GM12872 (cell line): ENCODE measurements at regions not wholly inside any gene's neighbourhood (a gene's known extent, or its start where the extent isn't known, plus 50 kb on each side); places are given as distances from the start of the nearest gene placed in this dataset.
A peak's percentile ranks its signal among the peaks of the same experiment; 100 is the strongest.

Experiments used
- TF ChIP-seq, protein P1 (sequence below): IDR thresholded peaks from 3 replicates; pipeline ENCODE4 v1.5.1; 2011; ENCODE audit warnings: low read depth, mild to moderate bottlenecking, low read length, moderate library complexity; ENCODE audit not compliant: insufficient read depth

DNA sequence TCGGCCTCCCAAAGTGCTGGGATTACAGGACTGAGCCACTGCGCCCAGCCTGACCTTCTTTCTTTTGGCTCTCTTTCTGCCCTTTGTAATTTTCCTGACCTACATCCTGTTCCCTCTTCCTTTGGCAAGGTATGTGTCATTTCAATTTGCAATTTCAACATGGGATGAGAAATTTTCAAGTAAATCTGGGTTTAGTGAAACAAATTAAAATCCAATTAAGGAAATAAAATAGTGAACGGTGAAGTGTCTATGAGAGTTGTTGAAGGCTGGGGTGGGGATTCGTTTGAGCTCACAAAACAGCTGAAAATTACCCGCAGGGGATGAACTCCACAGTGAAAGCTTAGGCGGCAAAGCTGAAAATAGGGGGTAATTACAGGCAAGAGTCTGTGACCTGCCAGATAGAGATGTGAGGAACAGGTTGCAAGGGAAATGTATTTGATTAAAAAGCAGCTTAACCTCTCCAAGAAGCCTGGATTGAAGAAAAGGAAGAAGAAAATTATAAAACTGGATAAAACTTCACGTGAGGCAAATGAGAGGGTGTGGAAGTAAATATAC lies 277.7 kb downstream of the UTP18 start:
- TF ChIP-seq, protein P1, sequence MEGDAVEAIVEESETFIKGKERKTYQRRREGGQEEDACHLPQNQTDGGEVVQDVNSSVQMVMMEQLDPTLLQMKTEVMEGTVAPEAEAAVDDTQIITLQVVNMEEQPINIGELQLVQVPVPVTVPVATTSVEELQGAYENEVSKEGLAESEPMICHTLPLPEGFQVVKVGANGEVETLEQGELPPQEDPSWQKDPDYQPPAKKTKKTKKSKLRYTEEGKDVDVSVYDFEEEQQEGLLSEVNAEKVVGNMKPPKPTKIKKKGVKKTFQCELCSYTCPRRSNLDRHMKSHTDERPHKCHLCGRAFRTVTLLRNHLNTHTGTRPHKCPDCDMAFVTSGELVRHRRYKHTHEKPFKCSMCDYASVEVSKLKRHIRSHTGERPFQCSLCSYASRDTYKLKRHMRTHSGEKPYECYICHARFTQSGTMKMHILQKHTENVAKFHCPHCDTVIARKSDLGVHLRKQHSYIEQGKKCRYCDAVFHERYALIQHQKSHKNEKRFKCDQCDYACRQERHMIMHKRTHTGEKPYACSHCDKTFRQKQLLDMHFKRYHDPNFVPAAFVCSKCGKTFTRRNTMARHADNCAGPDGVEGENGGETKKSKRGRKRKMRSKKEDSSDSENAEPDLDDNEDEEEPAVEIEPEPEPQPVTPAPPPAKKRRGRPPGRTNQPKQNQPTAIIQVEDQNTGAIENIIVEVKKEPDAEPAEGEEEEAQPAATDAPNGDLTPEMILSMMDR, result no peak

DNA sequence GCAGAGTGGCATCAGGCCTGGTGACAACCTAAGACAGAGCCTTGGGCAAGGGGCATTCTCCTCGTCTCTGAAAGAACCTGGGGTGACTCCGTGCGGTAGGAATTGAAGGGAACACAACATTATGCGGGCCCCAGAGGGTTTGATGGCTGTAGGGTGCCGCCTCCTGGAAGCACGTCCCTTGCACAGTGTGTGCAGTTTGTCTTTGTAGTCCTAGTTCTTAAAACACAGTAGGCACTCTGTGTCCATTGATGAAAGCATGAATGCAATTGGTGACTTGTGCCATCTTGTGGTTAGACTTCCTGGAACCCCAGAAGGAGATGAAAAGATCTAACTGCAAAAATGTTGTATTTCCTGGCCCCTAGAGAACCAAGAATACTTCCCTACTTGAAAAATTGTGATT lies 279.8 kb downstream of the UTP18 start:
- TF ChIP-seq, protein P1, result 0 out of 3 replicates have a peak, but pooled peaks have one; percentile 5

DNA sequence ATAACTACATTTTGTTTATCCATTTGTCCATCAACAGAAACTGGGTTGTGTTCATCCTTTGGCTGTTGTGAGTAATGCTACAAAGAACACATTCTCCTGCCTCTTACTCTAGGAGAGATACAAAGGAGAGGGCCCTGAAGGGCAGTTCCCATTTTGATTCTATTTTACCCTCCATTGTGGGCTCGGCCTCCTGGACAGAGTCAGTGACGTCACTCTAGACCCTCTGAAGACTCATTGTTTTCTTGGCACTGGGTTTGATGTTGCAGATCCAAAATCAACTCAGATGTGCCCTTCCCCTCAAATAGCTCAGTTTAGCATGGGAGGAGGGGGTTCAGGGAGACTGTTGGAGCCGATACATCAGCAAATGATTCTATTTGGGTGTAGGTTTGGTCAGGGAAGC lies 280.9 kb downstream of the UTP18 start:
- TF ChIP-seq, protein P1, result no peak

DNA sequence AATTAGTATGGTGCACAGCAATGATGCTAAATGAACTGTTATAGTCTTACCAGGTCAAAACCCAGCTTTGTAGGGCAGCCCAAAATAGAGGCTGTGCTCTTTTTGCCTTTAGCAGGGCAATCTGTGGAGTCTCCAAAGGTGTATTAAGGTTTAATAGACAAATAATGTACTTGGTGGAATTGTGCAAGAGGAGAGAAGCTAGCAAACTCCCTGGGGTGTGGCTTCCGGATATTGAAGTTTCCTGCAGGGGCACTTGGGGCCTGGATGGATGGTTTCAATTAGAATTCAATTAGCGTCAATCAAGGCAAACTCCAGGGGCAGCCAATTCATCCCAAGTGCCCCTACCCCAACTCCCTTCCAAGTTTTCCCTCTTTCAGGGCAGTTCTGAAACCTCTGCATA lies 285.8 kb downstream of the UTP18 start:
- TF ChIP-seq, protein P1, result no peak

DNA sequence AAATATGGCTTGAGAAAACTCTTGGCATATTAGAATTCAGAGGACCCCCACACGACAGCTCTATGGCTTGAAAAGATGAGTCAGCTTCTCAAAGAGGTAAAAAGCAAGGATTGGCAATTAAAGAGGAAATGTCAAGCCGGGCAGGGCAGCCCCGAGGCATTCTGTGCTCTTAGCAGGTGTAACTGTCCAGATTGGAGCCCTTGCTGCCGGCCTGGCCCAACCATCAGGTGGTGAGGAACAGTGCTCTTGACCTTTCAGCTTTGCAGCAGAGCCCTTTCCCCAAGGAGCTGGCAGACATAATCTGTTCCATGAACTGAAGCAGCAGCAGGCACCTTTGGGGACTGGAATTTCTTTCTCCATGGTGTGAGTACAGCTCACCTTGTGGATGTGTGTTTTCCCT lies 287.8 kb downstream of the UTP18 start:
- TF ChIP-seq, protein P1, result no peak

DNA sequence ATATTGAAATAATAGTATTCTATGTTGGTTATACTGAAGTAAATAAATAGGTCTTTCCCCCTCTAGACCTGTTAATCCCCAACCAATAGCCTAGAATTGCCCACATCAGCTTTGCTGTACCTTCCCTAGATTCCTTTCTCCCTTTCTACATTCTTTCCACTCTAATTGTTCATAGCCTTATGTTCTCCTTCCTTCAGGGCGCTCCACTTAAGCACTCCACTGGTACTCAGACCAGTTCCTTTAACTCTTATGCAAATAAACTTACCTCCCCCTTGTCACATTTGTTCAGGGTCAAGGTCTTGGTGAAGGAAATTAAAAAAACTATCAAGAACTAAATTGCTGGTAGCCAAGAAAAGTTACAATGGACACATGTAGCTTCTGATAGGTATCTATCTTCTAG lies 294.8 kb downstream of the UTP18 start:
- TF ChIP-seq, protein P1, result no peak

DNA sequence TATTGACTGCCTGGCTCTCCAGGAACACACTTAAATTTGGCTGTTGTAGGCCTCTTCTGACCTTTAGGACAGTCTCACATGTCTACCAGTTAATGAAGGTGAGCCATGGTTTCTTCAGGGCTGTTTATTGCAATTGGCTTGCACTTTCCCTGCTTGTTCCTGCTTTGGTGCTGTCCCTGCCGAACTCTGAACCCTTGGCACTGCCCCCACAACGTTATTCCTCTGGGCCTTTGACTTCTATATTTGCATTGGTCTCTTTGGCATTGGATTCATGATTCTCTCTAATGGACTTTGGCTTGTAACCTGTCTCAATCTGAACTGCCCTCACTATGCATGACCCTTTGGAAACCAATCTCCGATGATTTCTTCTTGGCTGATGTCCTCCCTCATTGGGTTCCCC lies 299.4 kb downstream of the UTP18 start:
- TF ChIP-seq, protein P1, result no peak
